OCI-LY3 (cell line): ENCODE measurements at regions not wholly inside any gene's neighbourhood (a gene's known extent, or its start where the extent isn't known, plus 50 kb on each side); places are given as distances from the start of the nearest gene placed in this dataset.

Source experiments
- H2AFZ ChIP-seq: fragments of 200-600, 300-600 bp; shearing (Covaris generic); 2 replicates; pipeline ENCODE4 v1.6.0; 2014; ENCODE audit warnings: antibody characterized with exemption, low read depth, low read length
- H3K27ac ChIP-seq: fragments of 200-600, 300-600 bp; sonication (generic); 2 replicates; pipeline ENCODE4 v1.5.1; 2014; ENCODE audit warnings: mild to moderate bottlenecking, low read length, moderate library complexity, mixed read lengths
- H3K27me3 ChIP-seq: fragments of 200-600, 300-600 bp; sonication (generic); 2 replicates; pipeline ENCODE4 v1.6.1; 2014; ENCODE audit warnings: low read depth, low read length, mixed read lengths
- H3K36me3 ChIP-seq: fragments of 200-600, 300-600 bp; sonication (generic); replicated peaks from 2 replicates; pipeline ENCODE3; 2014; ENCODE audit warnings: low read depth, low read length, mixed read lengths
- H3K4me1 ChIP-seq: fragments of 300-600, 200-600 bp; sonication (generic); 2 replicates; pipeline ENCODE4 v1.6.1; 2014; ENCODE audit warnings: low read length, mixed read lengths
- H3K4me2 ChIP-seq: fragments of 200-600, 300-600 bp; sonication (generic); 2 replicates; pipeline ENCODE4 v1.6.1; 2014; ENCODE audit warnings: low read length, mixed read lengths
- H3K4me3 ChIP-seq: fragments of 300-600, 200-600 bp; sonication (generic); 2 replicates; pipeline ENCODE4 v1.5.1; 2014; ENCODE audit warnings: antibody characterized with exemption, mild to moderate bottlenecking, low read length, moderate library complexity
- H3K79me2 ChIP-seq: fragments of 300-600, 200-600 bp; shearing (Covaris generic); 2 replicates; pipeline ENCODE4 v1.6.1; 2014; ENCODE audit warnings: mild to moderate bottlenecking, low read length, mixed read lengths
- H3K9ac ChIP-seq: fragments of 300-600, 200-600 bp; shearing (Covaris generic); 2 replicates; pipeline ENCODE4 v1.6.0; 2014; ENCODE audit warnings: mild to moderate bottlenecking, low read length, moderate library complexity
- H3K9me3 ChIP-seq: fragments of 200-600, 300-600 bp; shearing (Covaris generic); 2 replicates; pipeline ENCODE4 v1.6.1; 2014; ENCODE audit warnings: low read length, mixed read lengths; ENCODE audit not compliant: insufficient read depth
- H4K20me1 ChIP-seq: fragments of 200-600, 300-600 bp; sonication (generic); 2 replicates; pipeline ENCODE4 v1.6.1; 2016; ENCODE audit warnings: low read length, mixed read lengths; ENCODE audit not compliant: insufficient read depth
- EZH2phosphoT487 ChIP-seq: fragments of 200-600 bp; shearing (Covaris generic); IDR thresholded peaks from 2 replicates; pipeline ENCODE4 v1.6.1; 2018; ENCODE audit warnings: antibody characterized with exemption, mixed run types, low read depth
- TF ChIP-seq, protein P1 (sequence below): fragments of 200-600, 300-600 bp; sonication (generic); IDR thresholded peaks from 2 replicates; pipeline ENCODE4 v1.5.1; 2014; ENCODE audit warnings: antibody characterized with exemption, low read length, low read depth

DNA sequence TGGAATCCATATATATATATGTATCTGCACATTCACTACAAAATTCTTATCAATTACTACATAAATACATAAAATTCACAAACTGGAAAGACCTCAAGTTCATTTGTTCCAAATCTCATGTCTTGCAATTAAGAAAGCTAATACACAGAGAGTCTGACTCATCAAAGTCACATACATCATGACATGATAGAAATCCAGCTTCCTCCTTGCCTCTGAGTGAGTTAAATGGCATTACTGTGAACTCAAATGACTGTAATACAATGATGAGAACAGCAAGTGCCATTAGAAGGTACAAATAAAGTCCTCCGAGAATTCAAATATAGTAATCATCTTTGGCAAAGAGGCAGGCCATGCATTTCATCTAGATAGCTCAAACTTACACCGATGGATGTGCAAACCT is 55.1 kb upstream of the AGTR1 start:
- Histone ChIP-seq H3K4me3 (no peak overlapping the region), H3K4me2 (no peak overlapping the region), H3K36me3 (no peaks in the 10 kb centered on the region), H3K79me2 (no peaks in the 10 kb centered on the region), H3K27me3 (no peaks in the 10 kb centered on the region), H3K27ac (no peak overlapping the region), H3K9me3 (no peaks in the 10 kb centered on the region), H3K4me1 (no peaks in the 10 kb centered on the region), H4K20me1 (no peaks in the 10 kb centered on the region), H2AFZ (no peak overlapping the region), H3K9ac (no peak overlapping the region)
- TF ChIP-seq, protein P1, sequence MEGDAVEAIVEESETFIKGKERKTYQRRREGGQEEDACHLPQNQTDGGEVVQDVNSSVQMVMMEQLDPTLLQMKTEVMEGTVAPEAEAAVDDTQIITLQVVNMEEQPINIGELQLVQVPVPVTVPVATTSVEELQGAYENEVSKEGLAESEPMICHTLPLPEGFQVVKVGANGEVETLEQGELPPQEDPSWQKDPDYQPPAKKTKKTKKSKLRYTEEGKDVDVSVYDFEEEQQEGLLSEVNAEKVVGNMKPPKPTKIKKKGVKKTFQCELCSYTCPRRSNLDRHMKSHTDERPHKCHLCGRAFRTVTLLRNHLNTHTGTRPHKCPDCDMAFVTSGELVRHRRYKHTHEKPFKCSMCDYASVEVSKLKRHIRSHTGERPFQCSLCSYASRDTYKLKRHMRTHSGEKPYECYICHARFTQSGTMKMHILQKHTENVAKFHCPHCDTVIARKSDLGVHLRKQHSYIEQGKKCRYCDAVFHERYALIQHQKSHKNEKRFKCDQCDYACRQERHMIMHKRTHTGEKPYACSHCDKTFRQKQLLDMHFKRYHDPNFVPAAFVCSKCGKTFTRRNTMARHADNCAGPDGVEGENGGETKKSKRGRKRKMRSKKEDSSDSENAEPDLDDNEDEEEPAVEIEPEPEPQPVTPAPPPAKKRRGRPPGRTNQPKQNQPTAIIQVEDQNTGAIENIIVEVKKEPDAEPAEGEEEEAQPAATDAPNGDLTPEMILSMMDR, result no peak
- no peak for TF ChIP-seq EZH2phosphoT487

DNA sequence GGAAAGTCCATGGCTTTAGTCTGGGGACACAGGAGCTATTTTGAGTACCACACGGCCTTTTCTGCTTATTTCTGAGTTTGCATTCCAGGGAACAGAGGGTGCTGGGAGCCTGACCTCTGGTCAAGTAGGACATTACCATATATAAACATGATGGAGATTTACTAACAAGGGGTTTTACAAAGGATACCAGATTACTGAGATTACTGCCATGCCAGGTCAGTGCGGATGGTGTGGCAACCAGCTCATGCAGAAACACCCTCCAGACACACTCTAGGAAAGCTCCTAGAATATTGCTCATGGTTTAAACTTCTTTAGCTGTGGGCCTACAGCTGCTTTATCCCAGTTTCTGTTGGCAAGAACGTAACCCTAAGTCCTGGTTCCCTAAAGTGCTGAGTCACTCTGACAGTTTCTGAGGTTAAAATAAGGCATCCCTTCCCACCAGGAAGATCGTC is 54.3 kb upstream of the AGTR1 start:
- Histone ChIP-seq H3K27me3 (no peaks in the 10 kb centered on the region), H2AFZ (no peak overlapping the region), H3K9ac (no peak overlapping the region), H3K36me3 (no peaks in the 10 kb centered on the region), H3K27ac (no peak overlapping the region), H3K79me2 (no peaks in the 10 kb centered on the region), H3K4me2 (no peak overlapping the region), H3K9me3 (no peaks in the 10 kb centered on the region), H3K4me1 (no peaks in the 10 kb centered on the region), H4K20me1 (no peaks in the 10 kb centered on the region), H3K4me3 (no peak overlapping the region)
- TF ChIP-seq EZH2phosphoT487, result no peak
- TF ChIP-seq, protein P1, result no peak

DNA sequence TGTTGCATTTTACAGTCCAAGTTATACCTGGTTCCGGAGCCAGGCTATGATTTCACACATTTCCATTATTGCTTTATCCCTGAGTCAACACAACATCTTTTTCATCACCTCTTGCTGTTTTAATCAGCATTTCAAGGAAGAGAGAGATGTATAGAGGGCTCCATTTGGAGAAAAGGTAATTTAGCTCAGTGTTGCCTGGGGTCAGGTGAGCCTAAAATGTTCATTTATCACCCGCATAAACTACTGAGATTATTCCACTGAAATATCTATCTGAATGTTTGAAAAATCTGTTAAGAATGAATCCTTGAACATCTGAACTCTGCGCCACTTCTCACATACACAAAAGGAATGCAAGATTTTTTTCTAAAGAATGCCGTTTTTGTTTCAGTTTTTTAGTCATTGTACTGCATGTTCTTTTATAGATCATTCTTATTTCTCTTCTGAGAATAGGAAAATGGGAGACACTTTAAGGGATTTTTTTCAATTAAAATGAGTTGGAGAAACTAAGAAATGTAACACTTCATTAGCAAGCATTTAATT is 51.5 kb upstream of the AGTR1 start:
- H3K9me3 ChIP-seq, result no peaks in the 10 kb centered on the region
- no peaks in the 10 kb centered on the region for H3K36me3 ChIP-seq
- H4K20me1 ChIP-seq, result no peaks in the 10 kb centered on the region
- no peaks in the 10 kb centered on the region for H3K4me1 ChIP-seq
- H3K27ac ChIP-seq, result no peak overlapping the region
- no peak overlapping the region for H3K9ac ChIP-seq
- H3K79me2 ChIP-seq, result no peaks in the 10 kb centered on the region
- TF ChIP-seq, protein P1, result no peak
- no peak for TF ChIP-seq EZH2phosphoT487
- H2AFZ ChIP-seq, result peak overlapping the region; percentile 43; the same call in 1 of the 2 replicates
- H3K27me3 ChIP-seq, result no peaks in the 10 kb centered on the region
- no peak overlapping the region for H3K4me2 ChIP-seq
- no peak overlapping the region for H3K4me3 ChIP-seq
